Astrocyte (in vitro differentiated cells and primary cell): ENCODE measurements at regions not wholly inside any gene's neighbourhood (a gene's known extent, or its start where the extent isn't known, plus 50 kb on each side); places are given as distances from the start of the nearest gene placed in this dataset.

Experiments
- DNase-seq: peaks from one replicate; pipeline ENCODE4 v3.0.0-alpha.2; 2010; ENCODE audit warnings: low read depth
- FAIRE-seq: peaks from 2 replicates; lab custom pipeline; 2011; peaks lifted over from hg19 to GRCh38; lab: Jason Lieb, UNC
- H2AFZ ChIP-seq: 2 replicates; pipeline ENCODE4 v1.6.0; 2012; ENCODE audit warnings: low read depth, low read length, inconsistent platforms
- H3K27ac ChIP-seq: 2 replicates; pipeline ENCODE4 v1.5.1; 2011; ENCODE audit warnings: low read depth, low read length, inconsistent platforms
- H3K27me3 ChIP-seq: 2 replicates; pipeline ENCODE4 v1.6.0; 2011; ENCODE audit warnings: low read length, inconsistent platforms; ENCODE audit not compliant: insufficient read depth
- H3K36me3 ChIP-seq: 2 replicates; pipeline ENCODE4 v1.5.1; 2011; ENCODE audit warnings: low read length, inconsistent platforms; ENCODE audit not compliant: insufficient read depth
- H3K4me1 ChIP-seq: 2 replicates; pipeline ENCODE4 v1.5.1; 2011; ENCODE audit warnings: low read length, inconsistent platforms; ENCODE audit not compliant: insufficient read depth
- H3K4me2 ChIP-seq: 2 replicates; pipeline ENCODE4 v1.6.0; 2012; ENCODE audit warnings: low read length, inconsistent platforms
- H3K4me3 ChIP-seq: 2 replicates; pipeline ENCODE4 v1.5.1; 2011; ENCODE audit warnings: low read depth, mild to moderate bottlenecking, low read length, inconsistent platforms; ENCODE audit not compliant: insufficient read depth
- H3K79me2 ChIP-seq: 2 replicates; pipeline ENCODE4 v1.6.0; 2012; ENCODE audit warnings: mild to moderate bottlenecking, low read length, inconsistent platforms; ENCODE audit not compliant: insufficient read depth
- H3K9ac ChIP-seq: 2 replicates; pipeline ENCODE4 v1.6.0; 2012; ENCODE audit warnings: mild to moderate bottlenecking, low read length, inconsistent platforms
- H3K9me3 ChIP-seq: 2 replicates; pipeline ENCODE4 v1.5.1; 2012; ENCODE audit warnings: low read depth, mild to moderate bottlenecking, low read length, inconsistent platforms; ENCODE audit not compliant: insufficient read depth
- H4K20me1 ChIP-seq: 2 replicates; pipeline ENCODE4 v1.6.0; 2012; ENCODE audit warnings: low read length, inconsistent platforms; ENCODE audit not compliant: insufficient read depth
- H3K27ac Mint-ChIP-seq: one replicate; pipeline ENCODE4 v1.8.0; 2021; ENCODE audit warnings: mild to moderate bottlenecking, mixed read lengths; ENCODE audit not compliant: unreplicated experiment
- H3K27me3 Mint-ChIP-seq: one replicate; pipeline ENCODE4 v1.8.0; 2021; ENCODE audit warnings: low read depth, mixed read lengths; ENCODE audit not compliant: unreplicated experiment
- H3K36me3 Mint-ChIP-seq: one replicate; pipeline ENCODE4 v1.8.0; 2021; ENCODE audit warnings: low read depth, mixed read lengths; ENCODE audit not compliant: unreplicated experiment
- H3K4me1 Mint-ChIP-seq: one replicate; pipeline ENCODE4 v1.8.0; 2021; ENCODE audit warnings: low read depth, mixed read lengths; ENCODE audit not compliant: unreplicated experiment
- H3K4me3 Mint-ChIP-seq: one replicate; pipeline ENCODE4 v1.8.0; 2021; ENCODE audit warnings: mild to moderate bottlenecking, moderate library complexity, mixed read lengths; ENCODE audit not compliant: unreplicated experiment
- H3K9me3 Mint-ChIP-seq: one replicate; pipeline ENCODE4 v1.8.0; 2021; ENCODE audit warnings: mild to moderate bottlenecking, mixed read lengths; ENCODE audit not compliant: unreplicated experiment
- EZH2 ChIP-seq: IDR thresholded peaks from 2 replicates; pipeline ENCODE4 v1.6.1; 2012; ENCODE audit warnings: mild to moderate bottlenecking, low read length, inconsistent platforms; ENCODE audit not compliant: insufficient read depth
- TF ChIP-seq, protein P1 (sequence below): IDR thresholded peaks from 2 replicates; pipeline ENCODE4 v1.5.1; 2011; ENCODE audit warnings: low read depth, mild to moderate bottlenecking, inconsistent platforms, low read length, moderate library complexity; ENCODE audit not compliant: insufficient read depth

DNA sequence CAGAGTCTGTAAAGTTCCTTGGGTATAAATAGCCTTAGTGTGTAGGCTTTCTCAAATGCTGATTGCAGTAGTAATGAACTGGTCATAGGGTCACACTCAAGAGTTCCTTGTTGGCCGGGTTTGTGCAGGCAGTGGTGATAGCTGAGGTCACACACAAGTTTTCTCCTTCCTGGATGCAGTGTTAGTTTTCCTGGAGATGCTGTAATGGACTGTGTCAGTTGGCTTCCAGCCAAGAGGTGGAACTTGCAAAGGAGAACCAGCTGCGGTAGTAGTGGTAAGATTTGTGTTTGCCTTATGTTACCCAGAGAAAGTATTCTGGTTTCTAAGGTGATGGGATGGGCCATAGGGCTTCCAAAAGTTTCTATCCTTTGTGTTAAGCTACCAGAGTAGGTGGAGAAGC is 409.8 kb upstream of the FRG1 start:
- no peak for TF ChIP-seq EZH2
- TF ChIP-seq, protein P1, sequence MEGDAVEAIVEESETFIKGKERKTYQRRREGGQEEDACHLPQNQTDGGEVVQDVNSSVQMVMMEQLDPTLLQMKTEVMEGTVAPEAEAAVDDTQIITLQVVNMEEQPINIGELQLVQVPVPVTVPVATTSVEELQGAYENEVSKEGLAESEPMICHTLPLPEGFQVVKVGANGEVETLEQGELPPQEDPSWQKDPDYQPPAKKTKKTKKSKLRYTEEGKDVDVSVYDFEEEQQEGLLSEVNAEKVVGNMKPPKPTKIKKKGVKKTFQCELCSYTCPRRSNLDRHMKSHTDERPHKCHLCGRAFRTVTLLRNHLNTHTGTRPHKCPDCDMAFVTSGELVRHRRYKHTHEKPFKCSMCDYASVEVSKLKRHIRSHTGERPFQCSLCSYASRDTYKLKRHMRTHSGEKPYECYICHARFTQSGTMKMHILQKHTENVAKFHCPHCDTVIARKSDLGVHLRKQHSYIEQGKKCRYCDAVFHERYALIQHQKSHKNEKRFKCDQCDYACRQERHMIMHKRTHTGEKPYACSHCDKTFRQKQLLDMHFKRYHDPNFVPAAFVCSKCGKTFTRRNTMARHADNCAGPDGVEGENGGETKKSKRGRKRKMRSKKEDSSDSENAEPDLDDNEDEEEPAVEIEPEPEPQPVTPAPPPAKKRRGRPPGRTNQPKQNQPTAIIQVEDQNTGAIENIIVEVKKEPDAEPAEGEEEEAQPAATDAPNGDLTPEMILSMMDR = no peak
- no peak for FAIRE-seq
- H3K4me3 Mint-ChIP-seq = no peak overlapping the region
- peaks cover 18% of the 10 kb centered on the region for H3K9me3 ChIP-seq
- no peak for DNase-seq
- H3K36me3 ChIP-seq = no peaks in the 10 kb centered on the region
- H3K4me2 ChIP-seq = no peak overlapping the region
- H2AFZ ChIP-seq = no peak overlapping the region
- H3K27me3 ChIP-seq = no peaks in the 10 kb centered on the region
- H3K27me3 Mint-ChIP-seq = no peaks in the 10 kb centered on the region
- H4K20me1 ChIP-seq = no peaks in the 10 kb centered on the region
- no peak overlapping the region for H3K27ac ChIP-seq
- H3K4me1 Mint-ChIP-seq = no peaks in the 10 kb centered on the region
- no peak overlapping the region for H3K9ac ChIP-seq
- no peak overlapping the region for H3K4me3 ChIP-seq
- no peaks in the 10 kb centered on the region for H3K4me1 ChIP-seq
- H3K79me2 ChIP-seq = no peaks in the 10 kb centered on the region
- H3K9me3 Mint-ChIP-seq = peaks cover 13% of the 10 kb centered on the region
- no peak overlapping the region for H3K27ac Mint-ChIP-seq
- no peaks in the 10 kb centered on the region for H3K36me3 Mint-ChIP-seq

DNA sequence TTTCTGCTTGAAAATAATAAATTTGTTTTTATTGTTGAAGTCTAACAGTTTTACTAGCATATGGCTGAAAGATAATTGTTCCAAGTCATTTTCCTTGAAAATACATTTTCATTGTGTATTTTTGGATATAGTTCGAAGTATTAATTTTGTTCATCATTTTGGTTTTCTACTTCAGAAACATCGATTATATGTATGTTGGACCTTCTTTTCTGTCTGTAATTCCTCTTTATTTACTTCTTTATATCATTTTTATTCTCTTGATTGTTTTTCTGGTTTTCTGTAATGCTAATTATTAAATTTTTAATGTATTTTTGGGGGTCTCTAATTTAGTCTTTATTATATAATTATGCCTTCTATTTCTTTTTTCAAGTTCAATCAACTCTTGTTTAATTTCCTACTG is 407.1 kb upstream of the FRG1 start:
- H3K4me2 ChIP-seq = no peak overlapping the region
- no peaks in the 10 kb centered on the region for H3K4me1 ChIP-seq
- H3K79me2 ChIP-seq = no peaks in the 10 kb centered on the region
- no peaks in the 10 kb centered on the region for H3K36me3 Mint-ChIP-seq
- H3K4me3 Mint-ChIP-seq = no peak overlapping the region
- DNase-seq = no peak
- H3K27me3 ChIP-seq = no peaks in the 10 kb centered on the region
- H3K27me3 Mint-ChIP-seq = no peaks in the 10 kb centered on the region
- H3K9ac ChIP-seq = no peak overlapping the region
- H3K27ac Mint-ChIP-seq = no peak overlapping the region
- H3K9me3 ChIP-seq = peaks cover 23% of the 10 kb centered on the region
- TF ChIP-seq, protein P1 = no peak
- no peak for TF ChIP-seq EZH2
- H3K4me3 ChIP-seq = no peak overlapping the region
- no peak overlapping the region for H3K27ac ChIP-seq
- no peak overlapping the region for H2AFZ ChIP-seq
- no peaks in the 10 kb centered on the region for H3K4me1 Mint-ChIP-seq
- H4K20me1 ChIP-seq = no peaks in the 10 kb centered on the region
- FAIRE-seq = no peak
- no peaks in the 10 kb centered on the region for H3K36me3 ChIP-seq
- peaks cover 11% of the 10 kb centered on the region for H3K9me3 Mint-ChIP-seq

DNA sequence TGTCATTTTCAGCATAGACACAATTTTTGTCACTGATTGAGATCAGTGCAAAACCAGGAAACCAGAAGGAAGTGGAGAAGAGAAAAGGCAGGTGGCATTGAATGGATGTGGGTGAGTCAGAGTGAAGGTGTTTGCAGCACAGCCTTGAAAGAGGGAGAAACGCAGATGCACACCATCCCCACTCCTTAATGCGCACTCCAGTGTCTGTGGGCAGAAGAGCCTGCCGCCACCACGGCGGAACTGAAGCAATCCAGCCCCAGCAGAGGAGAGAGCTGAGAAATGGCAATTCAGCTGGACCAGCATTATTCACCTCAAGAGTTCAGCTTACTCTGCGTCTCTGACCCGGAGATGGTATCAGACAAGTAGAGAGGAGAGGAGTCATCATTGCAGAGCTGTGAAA is 393.1 kb upstream of the FRG1 start:
- no peak overlapping the region for H3K4me2 ChIP-seq
- Mint-ChIP-seq H3K4me1 (peaks cover 1% of the 10 kb centered on the region), H3K27ac (no peak overlapping the region), H3K27me3 (no peaks in the 10 kb centered on the region), H3K36me3 (no peaks in the 10 kb centered on the region), H3K4me3 (no peak overlapping the region), H3K9me3 (no peaks in the 10 kb centered on the region)
- H3K79me2 ChIP-seq = no peaks in the 10 kb centered on the region
- H4K20me1 ChIP-seq = no peaks in the 10 kb centered on the region
- H3K9me3 ChIP-seq = peaks cover 9% of the 10 kb centered on the region
- DNase-seq = no peak
- H3K27ac ChIP-seq = no peak overlapping the region
- H3K4me1 ChIP-seq = no peaks in the 10 kb centered on the region
- H3K9ac ChIP-seq = no peak overlapping the region
- H3K36me3 ChIP-seq = no peaks in the 10 kb centered on the region
- FAIRE-seq = no peak
- TF ChIP-seq EZH2 = no peak
- TF ChIP-seq, protein P1 = no peak
- H3K4me3 ChIP-seq = no peak overlapping the region
- H3K27me3 ChIP-seq = no peaks in the 10 kb centered on the region
- H2AFZ ChIP-seq = no peak overlapping the region
